Right kidney (tissue), 1 donor: ENCODE measurements at regions not wholly inside any gene's neighbourhood (a gene's known extent, or its start where the extent isn't known, plus 50 kb on each side); places are given as distances from the start of the nearest gene placed in this dataset.
"Not testable (repeated sequence)": the region's sequence is repeated elsewhere in the genome, so short reads cannot be mapped to it uniquely, and the experiment has no call there.

ENCODE experiments used
- DNase-seq: peaks from one replicate; pipeline ENCODE4 v3.0.0-alpha.2; 2016

DNA sequence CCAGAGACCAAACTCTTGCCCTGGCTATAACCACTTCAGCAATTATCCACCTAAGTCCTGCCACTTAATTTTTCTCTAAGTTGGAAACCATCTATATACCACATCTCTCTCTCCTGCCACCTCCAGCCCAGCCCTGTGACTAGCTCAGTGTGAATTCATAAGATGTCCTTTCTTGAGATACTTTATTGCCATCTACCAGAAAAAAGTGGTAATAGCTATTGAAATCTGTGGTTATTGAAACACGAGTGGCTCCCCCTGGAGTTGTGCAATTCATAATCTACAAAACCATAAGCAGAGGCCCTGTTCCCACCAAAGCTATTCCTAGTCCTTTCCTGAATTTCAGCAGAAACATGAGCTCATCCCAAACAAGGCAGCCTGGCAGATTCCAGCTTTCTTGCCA, 324.0 kb downstream of the TXNL1 start:
- DNase-seq: no peak

GRCh38 chr18:56312551-56313335, 325.6 kb downstream of the TXNL1 start:
- no peak for DNase-seq

DNA sequence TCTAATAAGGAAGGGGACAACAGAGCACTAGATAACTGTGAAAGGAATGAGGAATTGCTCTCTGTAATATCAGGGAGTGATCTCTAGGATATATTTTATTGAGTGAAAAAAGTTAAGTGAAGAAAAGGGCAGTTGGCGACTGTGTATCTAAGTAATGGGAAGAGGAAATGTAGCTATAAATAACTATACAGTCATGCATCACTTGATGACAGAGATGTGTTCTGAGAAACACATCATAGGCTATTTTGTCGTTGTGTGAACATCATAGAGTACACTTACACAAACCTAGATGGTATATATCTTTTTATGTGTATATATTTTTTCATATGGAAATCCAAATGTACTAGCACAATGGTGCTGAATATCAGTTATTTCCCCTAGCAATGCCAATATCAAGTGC, 329.3 kb downstream of the TXNL1 start:
- DNase-seq: no peak

GRCh38 chr18:56307354-56308170, 330.8 kb downstream of the TXNL1 start:
- DNase-seq: no peak

DNA sequence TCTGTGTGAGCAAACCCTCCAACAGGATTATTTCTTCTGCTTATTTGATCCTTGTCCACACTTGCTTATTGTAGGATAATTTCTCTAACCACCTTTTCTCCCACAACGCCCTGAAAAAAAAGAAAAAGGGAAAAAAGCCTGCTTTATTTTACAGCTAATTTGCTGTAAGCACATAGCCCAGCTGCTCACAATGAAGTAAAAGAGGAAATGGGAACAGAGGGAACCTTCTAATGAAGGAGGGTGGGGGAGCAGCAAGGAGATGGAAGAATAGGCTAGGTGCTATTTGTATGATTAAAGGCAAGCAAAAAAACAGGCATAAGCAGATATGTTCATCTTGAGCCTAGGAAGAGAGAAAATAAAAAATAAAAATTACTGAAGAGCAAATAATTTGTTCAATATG, 331.6 kb downstream of the TXNL1 start:
- DNase-seq: no peak

GRCh38 chr18:56305583-56305982, 332.8 kb downstream of the TXNL1 start:
- DNase-seq: no peak

GRCh38 chr18:56302156-56302555, 336.2 kb downstream of the TXNL1 start:
- no peak for DNase-seq

- no peak for DNase-seq
These were observed 338.7 kb downstream of the TXNL1 start for GRCh38 chr18:56299740-56300139.

GRCh38 chr18:56298935-56299334, 339.5 kb downstream of the TXNL1 start:
- DNase-seq: no peak

- DNase-seq: no peak
These were observed 342.0 kb downstream of the TXNL1 start for GRCh38 chr18:56296381-56296780.

DNA sequence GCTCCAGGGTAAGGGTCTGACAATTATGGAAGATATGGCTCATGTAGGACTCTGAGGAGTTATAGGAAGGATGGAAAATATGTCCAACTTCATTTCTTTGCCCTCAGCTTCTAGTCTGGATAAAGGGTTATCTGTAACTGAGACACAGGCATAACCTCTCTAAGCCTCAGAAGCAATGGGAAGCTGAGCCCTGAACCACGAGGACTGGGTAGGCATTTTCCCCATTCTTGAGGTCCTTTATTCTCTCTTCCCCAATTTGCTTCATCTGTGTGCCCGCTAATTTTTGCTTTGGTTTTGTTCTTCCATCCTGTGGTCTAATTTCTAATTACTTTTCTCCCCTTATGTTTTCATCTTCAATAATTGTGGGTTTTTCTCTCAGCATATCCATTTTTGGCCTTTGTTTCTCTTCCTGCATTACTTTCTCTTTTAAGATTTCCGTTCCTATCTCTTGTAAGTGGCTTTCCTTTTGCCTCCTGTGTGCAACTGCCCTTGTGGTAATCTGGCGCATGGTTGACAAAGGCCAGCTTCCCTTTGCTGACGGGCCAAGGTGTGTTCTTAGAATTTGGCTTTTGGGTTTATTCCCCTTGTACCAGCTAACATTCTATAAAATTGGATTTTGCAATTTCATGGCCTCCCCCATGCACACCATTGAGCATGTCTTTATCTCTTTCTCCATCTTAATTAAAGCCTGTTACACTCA, 343.8 kb downstream of the TXNL1 start:
- DNase-seq: no peak

GRCh38 chr18:56291294-56291693, 347.1 kb downstream of the TXNL1 start:
- no peak for DNase-seq

DNA sequence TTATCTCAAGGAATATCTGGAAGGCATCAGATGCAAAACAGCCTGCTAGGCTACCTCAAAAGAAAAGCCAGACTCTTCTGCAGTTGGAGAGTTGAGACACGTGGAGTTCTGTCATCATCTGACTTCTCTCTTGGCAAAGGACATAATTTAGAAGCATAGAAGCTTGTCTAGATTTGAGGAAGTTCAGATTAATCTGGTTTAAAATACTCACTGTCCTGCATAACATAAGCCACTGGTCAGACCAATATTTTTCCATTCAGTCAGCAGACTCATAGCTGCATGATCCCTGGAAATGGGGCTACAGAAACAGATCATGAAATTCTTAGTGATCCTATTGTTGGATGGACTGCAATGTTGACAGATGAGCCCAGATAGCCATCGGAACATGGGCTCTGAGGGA, 349.0 kb downstream of the TXNL1 start:
- DNase-seq: no peak

DNA sequence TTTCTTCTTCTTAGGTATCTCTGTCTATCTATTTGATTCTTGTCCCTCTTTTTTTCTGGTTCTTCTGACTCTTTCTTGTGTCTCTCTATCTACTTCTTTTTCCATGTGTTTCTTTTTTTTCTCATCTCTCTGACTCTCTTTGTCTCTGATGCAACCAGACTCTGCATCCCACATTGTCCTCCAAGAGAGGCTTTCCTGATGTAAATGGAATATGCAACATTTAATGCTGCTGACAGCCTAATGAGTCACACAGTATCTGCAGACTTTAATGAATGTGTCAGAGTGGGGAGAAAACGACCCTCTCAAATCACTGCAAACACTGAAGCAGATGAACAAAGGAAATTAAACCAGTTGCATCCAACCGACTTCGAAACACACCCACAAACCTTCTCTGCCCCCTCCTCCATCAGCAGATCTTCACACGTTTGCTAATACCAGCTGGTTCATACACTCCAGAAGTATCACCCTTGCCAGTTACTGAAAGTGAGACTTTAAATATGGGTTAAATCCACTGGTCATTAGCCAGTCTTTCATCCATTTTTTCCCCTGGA, 351.5 kb downstream of the TXNL1 start:
- DNase-seq: no peak

GRCh38 chr18:56285387-56286065, 352.9 kb downstream of the TXNL1 start:
- DNase-seq: no peak

GRCh38 chr18:56284319-56284718, 354.1 kb downstream of the TXNL1 start:
- DNase-seq: no peak

DNA sequence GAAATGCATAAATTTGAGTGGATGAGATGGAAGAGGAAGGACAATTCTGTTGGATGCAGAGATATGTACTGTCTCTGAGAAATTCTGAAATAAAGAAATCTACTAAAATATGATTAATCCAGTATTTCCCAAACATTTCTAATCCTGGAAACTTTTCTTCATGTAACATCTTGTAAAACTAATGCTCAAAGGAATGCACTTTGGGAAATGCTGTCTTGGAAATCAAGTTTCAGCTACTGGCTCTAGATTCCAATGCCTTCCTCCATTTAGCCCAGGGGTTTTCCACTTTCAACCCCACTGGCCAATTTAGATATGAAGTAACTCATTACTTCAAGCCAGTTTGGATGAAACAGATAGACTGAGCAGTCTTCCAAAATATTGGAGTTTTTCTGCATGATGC, 355.1 kb downstream of the TXNL1 start:
- no peak for DNase-seq

GRCh38 chr18:56282234-56283104, 355.9 kb downstream of the TXNL1 start:
- no peak for DNase-seq

GRCh38 chr18:56279816-56280215, 358.6 kb downstream of the TXNL1 start:
- not testable (repeated sequence) for DNase-seq

DNA sequence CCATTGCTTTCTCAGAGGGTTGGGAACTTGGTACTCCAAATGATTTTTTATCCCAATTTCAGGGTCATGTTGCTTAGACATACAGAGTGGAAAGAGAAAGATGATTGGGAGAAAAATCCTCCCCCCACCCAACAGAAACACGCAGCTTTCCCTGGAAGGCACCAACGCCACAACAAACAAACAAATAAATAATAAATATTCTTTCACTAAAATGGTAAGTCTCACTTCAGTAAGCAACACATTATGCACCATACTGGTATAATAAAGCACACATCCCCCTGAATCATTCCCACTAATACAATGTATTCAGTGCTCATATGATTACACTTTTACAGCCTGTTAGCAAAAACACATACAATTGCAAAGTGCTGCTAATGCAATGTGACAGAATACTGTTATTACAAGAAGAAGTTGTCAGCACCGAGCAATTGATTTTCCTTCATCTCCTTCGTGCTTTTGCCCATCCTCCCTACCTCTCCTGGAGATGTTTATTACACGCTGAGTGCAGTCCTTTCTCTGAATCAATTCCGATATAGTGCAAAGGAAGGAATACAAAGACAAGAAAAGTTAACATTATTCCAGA, 359.9 kb downstream of the TXNL1 start:
- DNase-seq: no peak

- DNase-seq: no peak
These were observed 361.9 kb downstream of the TXNL1 start for GRCh38 chr18:56276466-56276865.
